HEK293 (cell line): ENCODE measurements at regions not wholly inside any gene's neighbourhood (a gene's known extent, or its start where the extent isn't known, plus 50 kb on each side); places are given as distances from the start of the nearest gene placed in this dataset.
"Not testable (repeated sequence)": the region's sequence is repeated elsewhere in the genome, so short reads cannot be mapped to it uniquely, and the experiment has no call there.

Experiments used
- CTCF ChIA-PET: fragments of 350-600 bp; formaldehyde crosslinking; extraction: SDS; loops from one replicate; lab custom pipeline; 2021; ENCODE audit warnings: antibody characterized with exemption; lab: Yijun Ruan, JAX
- POLR2A ChIA-PET: fragments of 300-600 bp; formaldehyde crosslinking; extraction: SDS; loops from one replicate; lab custom pipeline; 2020; ENCODE audit warnings: antibody characterized with exemption, inconsistent platforms; lab: Yijun Ruan, JAX
- H3K27ac ChIP-seq: fragments of 200-500 bp; sonication (Bioruptor generic); 2 replicates; pipeline ENCODE4 v1.5.1; 2014; ENCODE audit warnings: low read depth, low read length, control low read depth, inconsistent platforms; ENCODE audit errors: extremely low read depth
- H3K36me3 ChIP-seq, 2 experiments: fragments of 200-500 bp in 1 of 2; sonication (Bioruptor generic) in 1 of 2; 1 replicate in 1 of 2; 2 replicates in 1 of 2; pipeline ENCODE4 v1.5.1; 2014 to 2017; ENCODE audit warnings: inconsistent platforms in 2 of 2, low read length in 2 of 2; ENCODE audit not compliant: control insufficient read depth in 2 of 2, insufficient read depth in 1 of 2
- H3K4me1 ChIP-seq: fragments of 200-500 bp; sonication (Bioruptor generic); 2 replicates; pipeline ENCODE4 v1.5.1; 2014; ENCODE audit warnings: mild to moderate bottlenecking, low read length, inconsistent platforms; ENCODE audit not compliant: control insufficient read depth, insufficient read depth
- H3K4me3 ChIP-seq: 2 replicates; pipeline ENCODE4 v1.5.1; 2011; ENCODE audit warnings: low read depth, mild to moderate bottlenecking, control low read depth, low read length, moderate library complexity
- H3K9me3 ChIP-seq: fragments of 200-500 bp; sonication (Bioruptor generic); 2 replicates; pipeline ENCODE4 v1.5.1; 2014; ENCODE audit warnings: low read depth, low read length, inconsistent platforms; ENCODE audit not compliant: control insufficient read depth, insufficient read depth
- FEZF1 ChIP-seq: fragments of 450-650 bp; formaldehyde crosslinking; IDR thresholded peaks from 2 replicates; pipeline ENCODE4 v1.5.1; 2016; ENCODE audit warnings: missing biosample characterization, missing genetic modification characterization
- HOXC10 ChIP-seq: sonication (generic); formaldehyde crosslinking; IDR thresholded peaks from 2 replicates; pipeline ENCODE4 v1.8.1; 2023; ENCODE audit warnings: mild to moderate bottlenecking, missing genetic modification reagents
- RBAK ChIP-seq: fragments of 450-650 bp; formaldehyde crosslinking; IDR thresholded peaks from 2 replicates; pipeline ENCODE4 v1.5.1; 2016; ENCODE audit warnings: missing biosample characterization, missing genetic modification characterization
- REPIN1 ChIP-seq: fragments of 450-650 bp; formaldehyde crosslinking; IDR thresholded peaks from 2 replicates; pipeline ENCODE4 v1.5.1; 2017; ENCODE audit warnings: missing biosample characterization, missing genetic modification characterization, low read depth
- ZFP37 ChIP-seq: fragments of 450-650 bp; formaldehyde crosslinking; IDR thresholded peaks from 2 replicates; pipeline ENCODE4 v1.5.1; 2016; ENCODE audit warnings: missing biosample characterization, missing genetic modification characterization
- ZNF10 ChIP-seq: fragments of 450-650 bp; formaldehyde crosslinking; IDR thresholded peaks from 2 replicates; pipeline ENCODE4 v1.5.1; 2017; ENCODE audit warnings: missing biosample characterization, missing genetic modification characterization
- ZNF175 ChIP-seq: fragments of 450-650 bp; formaldehyde crosslinking; IDR thresholded peaks from 2 replicates; pipeline ENCODE4 v1.5.1; 2016; ENCODE audit warnings: missing biosample characterization, missing genetic modification characterization
- ZNF211 ChIP-seq: fragments of 450-650 bp; formaldehyde crosslinking; IDR thresholded peaks from 2 replicates; pipeline ENCODE4 v1.5.1; 2016; ENCODE audit warnings: low read depth, missing biosample characterization, missing genetic modification characterization
- ZNF302 ChIP-seq: fragments of 450-650 bp; formaldehyde crosslinking; IDR thresholded peaks from 2 replicates; pipeline ENCODE4 v1.5.1; 2016; ENCODE audit warnings: missing biosample characterization, missing genetic modification characterization, low read depth
- ZNF404 ChIP-seq: fragments of 450-650 bp; formaldehyde crosslinking; IDR thresholded peaks from 2 replicates; pipeline ENCODE4 v1.5.1; 2017; ENCODE audit warnings: missing biosample characterization, missing genetic modification characterization
- ZNF521 ChIP-seq: fragments of 450-650 bp; formaldehyde crosslinking; IDR thresholded peaks from 2 replicates; pipeline ENCODE4 v1.5.1; 2017; ENCODE audit warnings: missing biosample characterization, mild to moderate bottlenecking, missing genetic modification characterization
- ZNF585B ChIP-seq: fragments of 450-650 bp; formaldehyde crosslinking; IDR thresholded peaks from 2 replicates; pipeline ENCODE4 v1.5.1; 2016; ENCODE audit warnings: missing biosample characterization, missing genetic modification characterization
- ZNF624 ChIP-seq: fragments of 450-650 bp; formaldehyde crosslinking; IDR thresholded peaks from 2 replicates; pipeline ENCODE4 v1.5.1; 2017; ENCODE audit warnings: missing biosample characterization, missing genetic modification characterization
- ZNF629 ChIP-seq: fragments of 450-650 bp; formaldehyde crosslinking; IDR thresholded peaks from 2 replicates; pipeline ENCODE4 v1.5.1; 2017; ENCODE audit warnings: missing biosample characterization, missing genetic modification characterization
- ZNF747 ChIP-seq: fragments of 450-650 bp; formaldehyde crosslinking; IDR thresholded peaks from 2 replicates; pipeline ENCODE4 v1.5.1; 2016; ENCODE audit warnings: missing biosample characterization, missing genetic modification characterization
- ZNF776 ChIP-seq: fragments of 450-650 bp; formaldehyde crosslinking; IDR thresholded peaks from 2 replicates; pipeline ENCODE4 v1.5.0; 2017; ENCODE audit warnings: missing biosample characterization, missing genetic modification characterization, borderline replicate concordance
- TF ChIP-seq, protein P1 (sequence below): fragments of 450-650 bp; formaldehyde crosslinking; IDR thresholded peaks from 2 replicates; pipeline ENCODE4 v1.5.1; 2016; ENCODE audit warnings: missing biosample characterization, missing genetic modification characterization
- TF ChIP-seq, protein P2 (sequence below): fragments of 450-650 bp; formaldehyde crosslinking; IDR thresholded peaks from 2 replicates; pipeline ENCODE4 v1.5.1; 2016; ENCODE audit warnings: missing biosample characterization, missing genetic modification characterization
- TF ChIP-seq, protein P3 (sequence below): fragments of 450-650 bp; formaldehyde crosslinking; IDR thresholded peaks from 2 replicates; pipeline ENCODE4 v1.5.1; 2016; ENCODE audit warnings: missing biosample characterization, missing genetic modification characterization, low read depth
- TF ChIP-seq, protein P4 (sequence below): fragments of 450-650 bp; formaldehyde crosslinking; IDR thresholded peaks from 2 replicates; pipeline ENCODE4 v1.5.1; 2016; ENCODE audit warnings: missing biosample characterization, missing genetic modification characterization
- TF ChIP-seq, protein P5 (sequence below): fragments of 450-650 bp; formaldehyde crosslinking; optimal IDR thresholded peaks from 2 replicates; pipeline ENCODE3; 2016; ENCODE audit warnings: missing biosample characterization, mild to moderate bottlenecking, missing genetic modification characterization

DNA sequence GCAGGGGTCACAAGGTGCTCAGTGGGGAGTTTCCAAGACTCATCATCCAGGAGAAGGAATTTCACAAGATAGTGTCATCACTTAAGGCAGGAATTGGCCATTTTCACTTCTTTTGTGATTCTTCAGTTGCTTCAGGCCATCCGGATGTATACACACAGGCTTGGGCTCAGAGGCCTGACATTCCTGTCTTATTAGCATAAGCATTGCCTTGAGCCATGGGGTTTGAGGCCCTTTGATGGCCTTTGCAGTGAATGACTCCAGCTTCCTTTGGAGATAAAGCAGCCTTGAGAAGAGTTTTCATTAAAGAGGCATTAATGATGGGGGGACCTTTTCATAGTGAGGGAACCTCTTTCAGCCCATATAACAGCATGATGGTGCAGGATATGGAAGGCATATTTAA lies 366.0 kb upstream of the CNTNAP5 start (continued):
- TF ChIP-seq, protein P1, sequence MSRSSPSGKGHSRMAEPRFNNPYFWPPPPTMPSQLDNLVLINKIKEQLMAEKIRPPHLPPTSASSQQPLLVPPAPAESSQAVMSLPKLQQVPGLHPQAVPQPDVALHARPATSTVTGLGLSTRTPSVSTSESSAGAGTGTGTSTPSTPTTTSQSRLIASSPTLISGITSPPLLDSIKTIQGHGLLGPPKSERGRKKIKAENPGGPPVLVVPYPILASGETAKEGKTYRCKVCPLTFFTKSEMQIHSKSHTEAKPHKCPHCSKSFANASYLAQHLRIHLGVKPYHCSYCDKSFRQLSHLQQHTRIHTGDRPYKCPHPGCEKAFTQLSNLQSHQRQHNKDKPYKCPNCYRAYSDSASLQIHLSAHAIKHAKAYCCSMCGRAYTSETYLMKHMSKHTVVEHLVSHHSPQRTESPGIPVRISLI (tag by site-specific recombination): no peak

DNA sequence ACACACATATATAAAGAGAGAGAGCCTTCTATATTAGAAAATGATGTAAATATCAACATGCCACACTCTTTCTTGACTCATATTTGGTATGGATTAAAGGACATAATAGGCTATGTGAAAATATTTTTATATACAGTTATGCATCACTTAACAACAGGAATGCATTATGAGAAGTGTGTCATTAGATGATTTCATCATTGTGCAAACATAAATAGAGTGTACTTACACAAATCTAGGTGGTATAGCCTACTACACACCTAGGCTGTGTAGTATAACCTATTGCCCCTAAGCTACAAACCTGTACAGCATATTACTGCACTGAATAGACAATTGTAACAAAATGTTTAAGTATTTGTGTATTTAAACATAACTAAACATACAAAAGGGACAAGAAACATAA lies 354.8 kb upstream of the CNTNAP5 start:
- H3K9me3 ChIP-seq: no peaks in the 10 kb centered on the region
- POLR2A ChIA-PET: no interaction called here
- no peak overlapping the region for H3K4me3 ChIP-seq
- H3K36me3 ChIP-seq: no peaks in the 10 kb centered on the region
- TF ChIP-seq ZNF629: no peak
- TF ChIP-seq ZNF776 (tag by site-specific recombination): no peak
- TF ChIP-seq ZNF747 (tag by site-specific recombination): no peak
- no peak for TF ChIP-seq ZNF521 (tag by site-specific recombination)
- no peak for TF ChIP-seq ZNF302
- TF ChIP-seq, protein P2, sequence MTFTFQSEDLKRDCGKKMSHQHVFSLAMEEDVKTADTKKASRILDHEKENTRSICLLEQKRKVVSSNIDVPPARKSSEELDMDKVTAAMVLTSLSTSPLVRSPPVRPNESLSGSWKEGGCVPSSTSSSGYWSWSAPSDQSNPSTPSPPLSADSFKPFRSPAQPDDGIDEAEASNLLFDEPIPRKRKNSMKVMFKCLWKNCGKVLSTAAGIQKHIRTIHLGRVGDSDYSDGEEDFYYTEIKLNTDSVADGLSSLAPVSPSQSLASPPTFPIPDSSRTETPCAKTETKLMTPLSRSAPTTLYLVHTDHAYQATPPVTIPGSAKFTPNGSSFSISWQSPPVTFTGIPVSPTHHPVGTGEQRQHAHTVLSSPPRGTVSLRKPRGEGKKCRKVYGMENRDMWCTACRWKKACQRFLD (tag by site-specific recombination): no peak
- no peak for TF ChIP-seq ZNF175 (tag by site-specific recombination)
- no peak for TF ChIP-seq ZNF585B (tag by site-specific recombination)
- no peak for TF ChIP-seq RBAK (tag by site-specific recombination)
- no peak for TF ChIP-seq ZFP37
- TF ChIP-seq ZNF404: no peak
- no peak for TF ChIP-seq ZNF10
- TF ChIP-seq, protein P3, sequence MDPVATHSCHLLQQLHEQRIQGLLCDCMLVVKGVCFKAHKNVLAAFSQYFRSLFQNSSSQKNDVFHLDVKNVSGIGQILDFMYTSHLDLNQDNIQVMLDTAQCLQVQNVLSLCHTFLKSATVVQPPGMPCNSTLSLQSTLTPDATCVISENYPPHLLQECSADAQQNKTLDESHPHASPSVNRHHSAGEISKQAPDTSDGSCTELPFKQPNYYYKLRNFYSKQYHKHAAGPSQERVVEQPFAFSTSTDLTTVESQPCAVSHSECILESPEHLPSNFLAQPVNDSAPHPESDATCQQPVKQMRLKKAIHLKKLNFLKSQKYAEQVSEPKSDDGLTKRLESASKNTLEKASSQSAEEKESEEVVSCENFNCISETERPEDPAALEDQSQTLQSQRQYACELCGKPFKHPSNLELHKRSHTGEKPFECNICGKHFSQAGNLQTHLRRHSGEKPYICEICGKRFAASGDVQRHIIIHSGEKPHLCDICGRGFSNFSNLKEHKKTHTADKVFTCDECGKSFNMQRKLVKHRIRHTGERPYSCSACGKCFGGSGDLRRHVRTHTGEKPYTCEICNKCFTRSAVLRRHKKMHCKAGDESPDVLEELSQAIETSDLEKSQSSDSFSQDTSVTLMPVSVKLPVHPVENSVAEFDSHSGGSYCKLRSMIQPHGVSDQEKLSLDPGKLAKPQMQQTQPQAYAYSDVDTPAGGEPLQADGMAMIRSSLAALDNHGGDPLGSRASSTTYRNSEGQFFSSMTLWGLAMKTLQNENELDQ (tag by site-specific recombination): no peak
- no peak for TF ChIP-seq ZNF211
- TF ChIP-seq, protein P4, sequence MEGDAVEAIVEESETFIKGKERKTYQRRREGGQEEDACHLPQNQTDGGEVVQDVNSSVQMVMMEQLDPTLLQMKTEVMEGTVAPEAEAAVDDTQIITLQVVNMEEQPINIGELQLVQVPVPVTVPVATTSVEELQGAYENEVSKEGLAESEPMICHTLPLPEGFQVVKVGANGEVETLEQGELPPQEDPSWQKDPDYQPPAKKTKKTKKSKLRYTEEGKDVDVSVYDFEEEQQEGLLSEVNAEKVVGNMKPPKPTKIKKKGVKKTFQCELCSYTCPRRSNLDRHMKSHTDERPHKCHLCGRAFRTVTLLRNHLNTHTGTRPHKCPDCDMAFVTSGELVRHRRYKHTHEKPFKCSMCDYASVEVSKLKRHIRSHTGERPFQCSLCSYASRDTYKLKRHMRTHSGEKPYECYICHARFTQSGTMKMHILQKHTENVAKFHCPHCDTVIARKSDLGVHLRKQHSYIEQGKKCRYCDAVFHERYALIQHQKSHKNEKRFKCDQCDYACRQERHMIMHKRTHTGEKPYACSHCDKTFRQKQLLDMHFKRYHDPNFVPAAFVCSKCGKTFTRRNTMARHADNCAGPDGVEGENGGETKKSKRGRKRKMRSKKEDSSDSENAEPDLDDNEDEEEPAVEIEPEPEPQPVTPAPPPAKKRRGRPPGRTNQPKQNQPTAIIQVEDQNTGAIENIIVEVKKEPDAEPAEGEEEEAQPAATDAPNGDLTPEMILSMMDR (tag by site-specific recombination): no peak
- no peak for TF ChIP-seq REPIN1 (tag by site-specific recombination)
- no peak for TF ChIP-seq ZNF624 (tag by site-specific recombination)
- TF ChIP-seq HOXC10 (CRISPR knock-in tag): no peak
- no peak for TF ChIP-seq FEZF1 (tag by site-specific recombination)
- TF ChIP-seq, protein P5, sequence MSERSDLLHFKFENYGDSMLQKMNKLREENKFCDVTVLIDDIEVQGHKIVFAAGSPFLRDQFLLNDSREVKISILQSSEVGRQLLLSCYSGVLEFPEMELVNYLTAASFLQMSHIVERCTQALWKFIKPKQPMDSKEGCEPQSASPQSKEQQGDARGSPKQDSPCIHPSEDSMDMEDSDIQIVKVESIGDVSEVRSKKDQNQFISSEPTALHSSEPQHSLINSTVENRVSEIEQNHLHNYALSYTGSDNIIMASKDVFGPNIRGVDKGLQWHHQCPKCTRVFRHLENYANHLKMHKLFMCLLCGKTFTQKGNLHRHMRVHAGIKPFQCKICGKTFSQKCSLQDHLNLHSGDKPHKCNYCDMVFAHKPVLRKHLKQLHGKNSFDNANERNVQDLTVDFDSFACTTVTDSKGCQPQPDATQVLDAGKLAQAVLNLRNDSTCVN (tag by site-specific recombination): no peak
- H3K27ac ChIP-seq: no peak overlapping the region
- H3K4me1 ChIP-seq: no peaks in the 10 kb centered on the region
- CTCF ChIA-PET: no interaction called here

DNA sequence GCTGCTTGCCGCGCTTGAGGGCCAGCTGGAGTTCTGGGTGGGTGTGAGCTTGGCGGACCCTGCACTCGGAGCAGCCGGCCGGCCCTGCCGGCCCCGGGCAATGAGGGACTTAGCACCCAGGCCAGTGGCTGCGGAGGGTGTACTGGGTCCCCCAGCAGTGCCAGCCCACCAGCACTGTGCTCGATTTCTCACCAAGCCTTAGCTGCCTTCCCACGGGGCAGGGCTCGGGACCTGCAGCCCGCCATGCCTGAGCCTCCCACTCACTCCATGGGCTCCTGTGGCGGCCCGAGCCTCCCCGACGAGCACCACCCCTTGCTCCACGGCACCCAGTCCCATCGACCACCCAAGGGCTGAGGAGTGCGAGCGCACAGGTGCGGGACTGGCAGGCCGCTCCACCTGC lies 341.3 kb upstream of the CNTNAP5 start:
- POLR2A ChIA-PET, H3K9me3 ChIP-seq, H3K27ac ChIP-seq, CTCF ChIA-PET, H3K36me3 ChIP-seq, H3K4me1 ChIP-seq, H3K4me3 ChIP-seq: not testable (repeated sequence)
